ENCODE measurements at regions not wholly inside any gene's neighbourhood (a gene's known extent, or its start where the extent isn't known, plus 50 kb on each side); places are given as distances from the start of the nearest gene placed in this dataset.
"Not testable (repeated sequence)": the region's sequence is repeated elsewhere in the genome, so short reads cannot be mapped to it uniquely, and the experiment has no call there.

DNA sequence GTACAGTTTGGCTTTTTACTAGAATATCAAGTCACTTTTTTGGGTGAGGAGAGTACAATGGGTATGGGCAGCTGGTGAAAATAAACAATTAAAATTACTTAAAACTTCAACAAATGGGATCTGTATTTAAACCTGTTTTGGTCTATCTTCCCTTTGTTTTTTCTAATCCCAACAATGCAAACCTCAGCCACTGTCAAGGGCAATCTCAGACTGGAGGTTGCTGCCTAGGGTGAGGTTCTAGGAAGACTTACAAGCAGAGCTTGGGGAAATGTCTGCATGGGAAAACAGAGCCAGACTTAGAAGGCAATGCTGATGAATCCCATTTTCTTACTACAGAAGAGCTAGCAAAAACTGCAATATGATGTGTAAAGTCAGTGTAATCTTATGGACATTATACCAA lies 1515.3 kb upstream of the TPTE start:
- H3K9ac ChIP-seq (ENCODE audit: insufficient read depth, low read length, poor library complexity, severe bottlenecking); H3K4me3 ChIP-seq (replicated peaks in 1 of 3; ENCODE audit: low read depth in 2 of 3, low read length in 3 of 3); H3K4me2 ChIP-seq (replicated peaks; ENCODE audit: extremely low read depth, low read length, poor library complexity, severe bottlenecking); H2AFZ ChIP-seq (ENCODE audit: insufficient read depth, low read depth, low read length, poor library complexity, severe bottlenecking); H3K4me3 Mint-ChIP-seq; H3K36me3 Mint-ChIP-seq; intact Hi-C loops (cut with micrococcal nuclease); DNase-seq; H3K27me3 Mint-ChIP-seq (ENCODE audit: low read depth in 3 of 3); H3K4me1 Mint-ChIP-seq; H3K27ac ChIP-seq (ENCODE audit: low read depth in 1 of 2, low read length in 2 of 2); H4K20me1 ChIP-seq (ENCODE audit: insufficient read depth, low read length); H3K79me2 ChIP-seq (ENCODE audit: insufficient read depth, low read length); H3K27ac Mint-ChIP-seq; H3K4me1 ChIP-seq (ENCODE audit: control insufficient read depth in 1 of 2, insufficient read depth in 2 of 2, low read length in 2 of 2); H3K36me3 ChIP-seq (replicated peaks in 1 of 2; ENCODE audit: control insufficient read depth in 1 of 2, insufficient read depth in 2 of 2, low read length in 2 of 2); H3K27me3 ChIP-seq (ENCODE audit: control insufficient read depth in 2 of 2, insufficient read depth in 2 of 2, low read length in 2 of 2): not testable (repeated sequence)
- H3K9me3 Mint-ChIP-seq, result peaks cover 24 to 65% (median 49%) of the 10 kb centered on the region in 7 donors
- H3K9me3 ChIP-seq (replicated peaks in 1 of 2; ENCODE audit: control insufficient read depth in 1 of 2, insufficient read depth in 1 of 2, low read length in 2 of 2), result peaks cover 43 to 57% of the 10 kb centered on the region in 2 donors

DNA sequence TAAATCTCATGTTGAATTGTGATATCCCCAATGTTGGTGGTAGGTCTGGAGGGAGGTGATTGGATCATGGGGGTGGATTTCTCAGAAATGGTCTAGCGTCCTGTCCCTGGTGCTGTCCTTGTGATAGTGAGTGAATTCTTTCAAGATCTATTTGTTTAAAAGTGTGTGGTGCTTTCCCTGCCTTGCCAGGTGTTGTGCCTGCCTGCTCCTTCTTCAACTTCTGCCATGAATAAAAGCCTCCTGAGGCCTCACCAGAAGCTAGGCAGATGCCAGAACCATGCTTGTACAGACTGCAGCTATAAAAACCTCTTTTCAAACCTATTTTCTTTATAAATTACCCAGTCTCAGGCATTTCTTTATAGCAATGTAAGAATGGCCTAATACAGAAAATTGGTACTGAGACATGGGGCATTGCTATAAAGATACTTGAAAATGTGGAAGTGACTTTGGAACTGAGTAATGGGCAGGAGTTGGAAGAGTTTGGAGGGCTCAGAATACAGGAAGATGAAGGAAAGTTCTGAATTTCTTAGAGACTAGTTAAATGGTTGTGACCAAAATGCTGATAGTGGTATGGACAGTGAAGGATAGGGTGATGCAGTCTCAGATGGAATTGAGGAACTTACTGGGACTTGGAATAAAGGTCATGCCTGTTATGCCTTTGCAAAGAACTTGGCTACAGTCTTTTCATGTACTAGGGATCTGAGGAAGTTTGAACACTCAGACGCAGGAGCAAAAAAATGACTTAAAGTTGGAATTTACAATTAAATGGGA lies 1514.6 kb upstream of the TPTE start:
- H2AFZ ChIP-seq (ENCODE audit: insufficient read depth, low read depth, low read length, poor library complexity, severe bottlenecking); H3K4me1 Mint-ChIP-seq; H3K9ac ChIP-seq (ENCODE audit: insufficient read depth, low read length, poor library complexity, severe bottlenecking); H3K27me3 Mint-ChIP-seq (ENCODE audit: low read depth in 3 of 3); H4K20me1 ChIP-seq (ENCODE audit: insufficient read depth, low read length); intact Hi-C loops (cut with micrococcal nuclease); H3K36me3 ChIP-seq (replicated peaks in 1 of 2; ENCODE audit: control insufficient read depth in 1 of 2, insufficient read depth in 2 of 2, low read length in 2 of 2); H3K4me1 ChIP-seq (ENCODE audit: control insufficient read depth in 1 of 2, insufficient read depth in 2 of 2, low read length in 2 of 2); H3K36me3 Mint-ChIP-seq; H3K4me2 ChIP-seq (replicated peaks; ENCODE audit: extremely low read depth, low read length, poor library complexity, severe bottlenecking); H3K27ac ChIP-seq (ENCODE audit: low read depth in 1 of 2, low read length in 2 of 2); H3K4me3 ChIP-seq (replicated peaks in 1 of 3; ENCODE audit: low read depth in 2 of 3, low read length in 3 of 3); H3K27me3 ChIP-seq (ENCODE audit: control insufficient read depth in 2 of 2, insufficient read depth in 2 of 2, low read length in 2 of 2); DNase-seq; H3K27ac Mint-ChIP-seq; H3K79me2 ChIP-seq (ENCODE audit: insufficient read depth, low read length); H3K4me3 Mint-ChIP-seq: not testable (repeated sequence)
- peaks cover 27 to 67% (median 53%) of the 10 kb centered on the region in 7 donors for H3K9me3 Mint-ChIP-seq
- H3K9me3 ChIP-seq (replicated peaks in 1 of 2; ENCODE audit: control insufficient read depth in 1 of 2, insufficient read depth in 1 of 2, low read length in 2 of 2), result peaks cover 50 to 63% of the 10 kb centered on the region in 2 donors
- WGBS (ENCODE audit: insufficient coverage), result 40% methylated on average over 1 of the region's 2 CpGs

DNA sequence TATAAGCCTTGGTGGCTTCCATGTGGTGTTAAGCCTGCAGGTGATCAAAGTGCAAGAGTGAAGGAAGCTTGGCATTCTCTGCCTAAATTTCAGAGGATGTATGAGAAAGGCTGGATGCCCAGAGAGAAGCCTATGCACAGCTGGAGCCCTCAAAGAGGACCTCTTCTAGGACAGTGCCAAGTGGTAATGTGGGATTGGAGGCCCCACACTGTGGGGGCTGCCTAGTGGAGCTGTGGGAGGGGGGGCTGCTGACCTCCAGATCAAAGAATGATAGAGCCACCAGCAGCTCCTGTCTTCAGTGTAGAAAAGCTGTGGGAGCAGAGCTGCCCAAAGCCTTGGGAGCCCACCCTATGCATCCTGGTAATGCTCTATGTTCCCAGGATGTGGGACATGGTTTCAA lies 1512.7 kb upstream of the TPTE start:
- intact Hi-C loops (cut with micrococcal nuclease), result no loop called here
- no peak overlapping the region for H3K27ac Mint-ChIP-seq
- no peaks in the 10 kb centered on the region for H3K36me3 Mint-ChIP-seq
- Histone ChIP-seq H2AFZ (ENCODE audit: insufficient read depth, low read depth, low read length, poor library complexity, severe bottlenecking) (no peak overlapping the region), H3K4me2 (replicated peaks; ENCODE audit: extremely low read depth, low read length, poor library complexity, severe bottlenecking) (no peak overlapping the region), H3K4me1 (ENCODE audit: control insufficient read depth in 1 of 2, insufficient read depth in 2 of 2, low read length in 2 of 2) (no peaks in the 10 kb centered on the region), H3K36me3 (replicated peaks in 1 of 2; ENCODE audit: control insufficient read depth in 1 of 2, insufficient read depth in 2 of 2, low read length in 2 of 2) (no peaks in the 10 kb centered on the region), H4K20me1 (ENCODE audit: insufficient read depth, low read length) (no peaks in the 10 kb centered on the region), H3K79me2 (ENCODE audit: insufficient read depth, low read length) (no peaks in the 10 kb centered on the region), H3K9ac (ENCODE audit: insufficient read depth, low read length, poor library complexity, severe bottlenecking) (no peak overlapping the region), H3K27me3 (ENCODE audit: control insufficient read depth in 2 of 2, insufficient read depth in 2 of 2, low read length in 2 of 2) (no peaks in the 10 kb centered on the region), H3K4me3 (replicated peaks in 1 of 3; ENCODE audit: low read depth in 2 of 3, low read length in 3 of 3) (no peak overlapping the region), H3K27ac (ENCODE audit: low read depth in 1 of 2, low read length in 2 of 2) (no peak overlapping the region), H3K9me3 (replicated peaks in 1 of 2; ENCODE audit: control insufficient read depth in 1 of 2, insufficient read depth in 1 of 2, low read length in 2 of 2) (peaks cover 61 to 80% of the 10 kb centered on the region in 2 donors)
- peaks cover 36 to 70% (median 61%) of the 10 kb centered on the region in 7 donors for H3K9me3 Mint-ChIP-seq
- H3K4me3 Mint-ChIP-seq, result no peak overlapping the region
- no peaks in the 10 kb centered on the region for H3K4me1 Mint-ChIP-seq
- DNase-seq, result no peak
- no peaks in the 10 kb centered on the region for H3K27me3 Mint-ChIP-seq (ENCODE audit: low read depth in 3 of 3)
- TF ChIP-seq, protein P1, sequence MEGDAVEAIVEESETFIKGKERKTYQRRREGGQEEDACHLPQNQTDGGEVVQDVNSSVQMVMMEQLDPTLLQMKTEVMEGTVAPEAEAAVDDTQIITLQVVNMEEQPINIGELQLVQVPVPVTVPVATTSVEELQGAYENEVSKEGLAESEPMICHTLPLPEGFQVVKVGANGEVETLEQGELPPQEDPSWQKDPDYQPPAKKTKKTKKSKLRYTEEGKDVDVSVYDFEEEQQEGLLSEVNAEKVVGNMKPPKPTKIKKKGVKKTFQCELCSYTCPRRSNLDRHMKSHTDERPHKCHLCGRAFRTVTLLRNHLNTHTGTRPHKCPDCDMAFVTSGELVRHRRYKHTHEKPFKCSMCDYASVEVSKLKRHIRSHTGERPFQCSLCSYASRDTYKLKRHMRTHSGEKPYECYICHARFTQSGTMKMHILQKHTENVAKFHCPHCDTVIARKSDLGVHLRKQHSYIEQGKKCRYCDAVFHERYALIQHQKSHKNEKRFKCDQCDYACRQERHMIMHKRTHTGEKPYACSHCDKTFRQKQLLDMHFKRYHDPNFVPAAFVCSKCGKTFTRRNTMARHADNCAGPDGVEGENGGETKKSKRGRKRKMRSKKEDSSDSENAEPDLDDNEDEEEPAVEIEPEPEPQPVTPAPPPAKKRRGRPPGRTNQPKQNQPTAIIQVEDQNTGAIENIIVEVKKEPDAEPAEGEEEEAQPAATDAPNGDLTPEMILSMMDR (IDR thresholded peaks at IDR 0.05), result no peak

DNA sequence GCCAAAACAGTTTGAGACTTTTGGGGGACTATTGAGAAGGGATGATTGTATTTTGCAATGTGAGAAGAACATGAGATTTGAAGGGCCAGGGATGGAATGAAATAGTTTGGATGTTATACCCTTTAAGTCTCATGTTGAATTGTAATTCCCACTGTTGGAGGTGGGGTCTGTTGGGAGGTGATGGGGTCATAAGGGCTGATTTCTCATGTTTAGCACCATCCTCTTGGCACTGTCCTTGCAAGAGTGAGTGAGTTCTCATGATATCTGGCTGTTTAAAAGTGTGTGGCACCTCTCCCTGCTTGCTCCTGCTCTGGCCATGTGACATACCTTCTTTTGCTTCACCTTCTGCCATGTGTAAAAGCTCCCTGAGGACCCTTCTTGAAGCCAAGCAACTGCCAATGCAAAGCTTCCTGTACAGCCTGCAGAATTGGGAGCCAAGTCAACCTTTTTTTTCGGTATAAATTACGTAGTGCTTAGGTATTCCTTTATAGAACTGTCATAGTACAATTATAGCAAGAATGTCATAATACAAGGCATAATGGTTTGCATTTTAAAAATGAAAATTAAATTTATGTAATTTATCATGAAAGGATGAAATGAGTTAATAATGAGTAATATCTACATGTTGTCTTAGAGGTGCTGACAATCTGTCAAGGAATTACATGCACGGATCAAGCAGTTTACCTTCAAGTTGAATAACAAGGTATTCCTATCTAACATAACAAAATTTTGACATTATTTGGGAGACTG lies 1511.9 kb upstream of the TPTE start:
- H2AFZ ChIP-seq (ENCODE audit: insufficient read depth, low read depth, low read length, poor library complexity, severe bottlenecking); H3K27ac ChIP-seq (ENCODE audit: low read depth in 1 of 2, low read length in 2 of 2); H3K4me3 Mint-ChIP-seq; H3K27ac Mint-ChIP-seq; H3K27me3 ChIP-seq (ENCODE audit: control insufficient read depth in 2 of 2, insufficient read depth in 2 of 2, low read length in 2 of 2); H3K79me2 ChIP-seq (ENCODE audit: insufficient read depth, low read length); H3K36me3 Mint-ChIP-seq; DNase-seq; H3K4me1 ChIP-seq (ENCODE audit: control insufficient read depth in 1 of 2, insufficient read depth in 2 of 2, low read length in 2 of 2); H3K27me3 Mint-ChIP-seq (ENCODE audit: low read depth in 3 of 3); H3K9ac ChIP-seq (ENCODE audit: insufficient read depth, low read length, poor library complexity, severe bottlenecking); H3K4me1 Mint-ChIP-seq; intact Hi-C loops (cut with micrococcal nuclease); H3K4me3 ChIP-seq (replicated peaks in 1 of 3; ENCODE audit: low read depth in 2 of 3, low read length in 3 of 3); H3K36me3 ChIP-seq (replicated peaks in 1 of 2; ENCODE audit: control insufficient read depth in 1 of 2, insufficient read depth in 2 of 2, low read length in 2 of 2); H3K4me2 ChIP-seq (replicated peaks; ENCODE audit: extremely low read depth, low read length, poor library complexity, severe bottlenecking); H4K20me1 ChIP-seq (ENCODE audit: insufficient read depth, low read length): not testable (repeated sequence)
- peaks cover 69 to 78% of the 10 kb centered on the region in 2 donors for H3K9me3 ChIP-seq (replicated peaks in 1 of 2; ENCODE audit: control insufficient read depth in 1 of 2, insufficient read depth in 1 of 2, low read length in 2 of 2)
- H3K9me3 Mint-ChIP-seq, result peaks cover 36 to 69% (median 63%) of the 10 kb centered on the region in 7 donors
- WGBS (ENCODE audit: insufficient coverage), result 80% methylated on average over 1 of the region's 3 CpGs

Data from CD14-positive monocyte (primary cell).